ENCODE measurements at regions not wholly inside any gene's neighbourhood (a gene's known extent, or its start where the extent isn't known, plus 50 kb on each side); places are given as distances from the start of the nearest gene placed in this dataset.
"Not testable (repeated sequence)": the region's sequence is repeated elsewhere in the genome, so short reads cannot be mapped to it uniquely, and the experiment has no call there.

- H3K27me3 ChIP-seq (ENCODE audit: insufficient read depth, low read depth): no peaks in the 10 kb centered on the region
- no peak overlapping the region for H3K27ac ChIP-seq
- H4K20me1 ChIP-seq (ENCODE audit: insufficient read depth): no peaks in the 10 kb centered on the region
- no peaks in the 10 kb centered on the region for H3K36me3 ChIP-seq (ENCODE audit: insufficient read depth)
- H3K9ac ChIP-seq: no peak overlapping the region
- H3K4me2 ChIP-seq: no peak overlapping the region
- no peaks in the 10 kb centered on the region for H3K4me1 ChIP-seq (ENCODE audit: low read depth, poor library complexity, severe bottlenecking)
- no peak for TF ChIP-seq CTCF (conservative IDR thresholded peaks at IDR 0.05; ENCODE audit: low read depth, low read length)
- no peak overlapping the region for H2AFZ ChIP-seq (ENCODE audit: low read depth)
- H3K79me2 ChIP-seq (ENCODE audit: insufficient read depth, low read depth): no peaks in the 10 kb centered on the region
- H3K4me3 ChIP-seq (IDR thresholded peaks at IDR 0.05; ENCODE audit: insufficient read depth, low read depth, low read length): no peak overlapping the region
Measured at GRCh38 chr3:152771120-152771519, 63.8 kb upstream of the P2RY1 start.

- H3K79me2 ChIP-seq (ENCODE audit: insufficient read depth, low read depth): no peaks in the 10 kb centered on the region
- no peak overlapping the region for H3K27ac ChIP-seq
- H3K36me3 ChIP-seq (ENCODE audit: insufficient read depth): no peaks in the 10 kb centered on the region
- no peak overlapping the region for H3K9ac ChIP-seq
- no peak overlapping the region for H3K4me3 ChIP-seq (IDR thresholded peaks at IDR 0.05; ENCODE audit: insufficient read depth, low read depth, low read length)
- no peaks in the 10 kb centered on the region for H3K27me3 ChIP-seq (ENCODE audit: insufficient read depth, low read depth)
- no peak overlapping the region for H3K4me2 ChIP-seq
- TF ChIP-seq CTCF (conservative IDR thresholded peaks at IDR 0.05; ENCODE audit: low read depth, low read length): no peak
- no peaks in the 10 kb centered on the region for H4K20me1 ChIP-seq (ENCODE audit: insufficient read depth)
- H2AFZ ChIP-seq (ENCODE audit: low read depth): no peak overlapping the region
- H3K4me1 ChIP-seq (ENCODE audit: low read depth, poor library complexity, severe bottlenecking): no peaks in the 10 kb centered on the region
Measured at GRCh38 chr3:152772674-152773225, 62.2 kb upstream of the P2RY1 start.

- H3K9ac ChIP-seq: no peak overlapping the region
- H3K27me3 ChIP-seq (ENCODE audit: insufficient read depth, low read depth): no peaks in the 10 kb centered on the region
- no peak overlapping the region for H3K27ac ChIP-seq
- H3K79me2 ChIP-seq (ENCODE audit: insufficient read depth, low read depth): no peaks in the 10 kb centered on the region
- TF ChIP-seq CTCF (conservative IDR thresholded peaks at IDR 0.05; ENCODE audit: low read depth, low read length): no peak
- no peaks in the 10 kb centered on the region for H3K36me3 ChIP-seq (ENCODE audit: insufficient read depth)
- H3K4me1 ChIP-seq (ENCODE audit: low read depth, poor library complexity, severe bottlenecking): peaks cover under 1% of the 10 kb centered on the region
- no peak overlapping the region for H3K4me3 ChIP-seq (IDR thresholded peaks at IDR 0.05; ENCODE audit: insufficient read depth, low read depth, low read length)
- no peak overlapping the region for H2AFZ ChIP-seq (ENCODE audit: low read depth)
- H3K4me2 ChIP-seq: no peak overlapping the region
- H4K20me1 ChIP-seq (ENCODE audit: insufficient read depth): no peaks in the 10 kb centered on the region
Measured at GRCh38 chr3:152773633-152774032, 61.3 kb upstream of the P2RY1 start.

- not testable (repeated sequence) for H3K27ac ChIP-seq; H2AFZ ChIP-seq (ENCODE audit: low read depth); H3K4me2 ChIP-seq; H3K27me3 ChIP-seq (ENCODE audit: insufficient read depth, low read depth); H3K79me2 ChIP-seq (ENCODE audit: insufficient read depth, low read depth); H4K20me1 ChIP-seq (ENCODE audit: insufficient read depth); H3K36me3 ChIP-seq (ENCODE audit: insufficient read depth); H3K4me3 ChIP-seq (IDR thresholded peaks at IDR 0.05; ENCODE audit: insufficient read depth, low read depth, low read length); H3K4me1 ChIP-seq (ENCODE audit: low read depth, poor library complexity, severe bottlenecking); H3K9ac ChIP-seq
Measured at GRCh38 chr3:152774230-152774629, 60.7 kb upstream of the P2RY1 start.

- no peaks in the 10 kb centered on the region for H3K79me2 ChIP-seq (ENCODE audit: insufficient read depth, low read depth)
- H2AFZ ChIP-seq (ENCODE audit: low read depth): no peak overlapping the region
- H3K4me2 ChIP-seq: no peak overlapping the region
- no peaks in the 10 kb centered on the region for H3K27me3 ChIP-seq (ENCODE audit: insufficient read depth, low read depth)
- no peak overlapping the region for H3K4me3 ChIP-seq (IDR thresholded peaks at IDR 0.05; ENCODE audit: insufficient read depth, low read depth, low read length)
- no peak overlapping the region for H3K27ac ChIP-seq
- H4K20me1 ChIP-seq (ENCODE audit: insufficient read depth): no peaks in the 10 kb centered on the region
- no peak for TF ChIP-seq CTCF (conservative IDR thresholded peaks at IDR 0.05; ENCODE audit: low read depth, low read length)
- H3K36me3 ChIP-seq (ENCODE audit: insufficient read depth): no peaks in the 10 kb centered on the region
- peaks cover 20% of the 10 kb centered on the region for H3K4me1 ChIP-seq (ENCODE audit: low read depth, poor library complexity, severe bottlenecking)
- no peak overlapping the region for H3K9ac ChIP-seq
Measured at GRCh38 chr3:152778022-152778421, 56.9 kb upstream of the P2RY1 start.
